CD4-positive, alpha-beta memory T cell (primary cell): ENCODE measurements at regions not wholly inside any gene's neighbourhood (a gene's known extent, or its start where the extent isn't known, plus 50 kb on each side); places are given as distances from the start of the nearest gene placed in this dataset.

ENCODE experiments used
- CTCF ChIA-PET: fragments of 350-600 bp; sonication (Branson Sonifier 250); formaldehyde crosslinking; loops from one replicate; lab custom pipeline; 2021; ENCODE audit warnings: inconsistent platforms; ENCODE audit not compliant: partially characterized antibody; lab: Charles Lee
- POLR2A ChIA-PET: fragments of 350-600 bp; sonication (Branson Sonifier 250); formaldehyde crosslinking; loops from one replicate; lab custom pipeline; 2021; ENCODE audit not compliant: partially characterized antibody; lab: Charles Lee
- DNase-seq, 5 donors: peaks; one replicate each; pipeline versions ENCODE4 v3.0.0 to v3.0.0-alpha.2; 2020 to 2022; ENCODE audit warnings: mixed read lengths in 1 of 5
- H3K27ac ChIP-seq: one replicate; pipeline ENCODE4 v1.7.0; 2013; ENCODE audit warnings: low read depth, low read length
- H3K27me3 ChIP-seq: 2 replicates; pipeline ENCODE4 v1.7.0; 2013; ENCODE audit warnings: mild to moderate bottlenecking, low read length, moderate library complexity; ENCODE audit not compliant: insufficient read depth
- H3K36me3 ChIP-seq: 2 replicates; pipeline ENCODE4 v1.7.0; 2013; ENCODE audit warnings: mild to moderate bottlenecking, low read length, moderate library complexity; ENCODE audit not compliant: insufficient read depth
- H3K4me1 ChIP-seq: 2 replicates; pipeline ENCODE4 v1.7.0; 2013; ENCODE audit warnings: mild to moderate bottlenecking, low read length, moderate library complexity; ENCODE audit not compliant: insufficient read depth
- H3K4me3 ChIP-seq, 2 donors: one replicate each; pipeline ENCODE4 v1.7.0; 2013; ENCODE audit warnings: low read length in 2 of 2, mild to moderate bottlenecking in 1 of 2
- H3K9me3 ChIP-seq, 2 donors: one replicate each; pipeline ENCODE4 v1.7.0; 2013; ENCODE audit warnings: low read length in 2 of 2, control low read depth in 1 of 2; ENCODE audit not compliant: control insufficient read depth in 1 of 2
- H3K27ac Mint-ChIP-seq, 7 donors: one replicate each; pipeline ENCODE4 v1.8.0; 2020 to 2021; ENCODE audit warnings: mixed read lengths in 7 of 7, mild to moderate bottlenecking in 6 of 7, inconsistent platforms in 3 of 7, moderate library complexity in 3 of 7
- H3K27me3 Mint-ChIP-seq, 2 donors: one replicate each; pipeline ENCODE4 v1.8.0; 2020 to 2021; ENCODE audit warnings: mixed read lengths in 2 of 2
- H3K36me3 Mint-ChIP-seq, 2 donors: one replicate each; pipeline ENCODE4 v1.8.0; 2020 to 2021; ENCODE audit warnings: mixed read lengths in 2 of 2, inconsistent platforms in 1 of 2, mild to moderate bottlenecking in 1 of 2
- H3K4me1 Mint-ChIP-seq, 4 donors: one replicate each; pipeline ENCODE4 v1.8.0; 2020 to 2021; ENCODE audit warnings: mixed read lengths in 4 of 4, mild to moderate bottlenecking in 1 of 4
- H3K4me3 Mint-ChIP-seq, 8 donors: one replicate each; pipeline ENCODE4 v1.8.0; 2020 to 2021; ENCODE audit warnings: mixed read lengths in 8 of 8, mild to moderate bottlenecking in 7 of 8, moderate library complexity in 6 of 8, inconsistent platforms in 3 of 8
- H3K9me3 Mint-ChIP-seq, 8 donors: one replicate each; pipeline ENCODE4 v1.8.0; 2020 to 2021; ENCODE audit warnings: mixed read lengths in 8 of 8, mild to moderate bottlenecking in 5 of 8, inconsistent platforms in 3 of 8, moderate library complexity in 1 of 8
- intact Hi-C: fragments of 100-400 bp; cut with micrococcal nuclease; formaldehyde crosslinking; loops from one replicate; pipeline ENCODE4 v1.15.1; 2023

DNA sequence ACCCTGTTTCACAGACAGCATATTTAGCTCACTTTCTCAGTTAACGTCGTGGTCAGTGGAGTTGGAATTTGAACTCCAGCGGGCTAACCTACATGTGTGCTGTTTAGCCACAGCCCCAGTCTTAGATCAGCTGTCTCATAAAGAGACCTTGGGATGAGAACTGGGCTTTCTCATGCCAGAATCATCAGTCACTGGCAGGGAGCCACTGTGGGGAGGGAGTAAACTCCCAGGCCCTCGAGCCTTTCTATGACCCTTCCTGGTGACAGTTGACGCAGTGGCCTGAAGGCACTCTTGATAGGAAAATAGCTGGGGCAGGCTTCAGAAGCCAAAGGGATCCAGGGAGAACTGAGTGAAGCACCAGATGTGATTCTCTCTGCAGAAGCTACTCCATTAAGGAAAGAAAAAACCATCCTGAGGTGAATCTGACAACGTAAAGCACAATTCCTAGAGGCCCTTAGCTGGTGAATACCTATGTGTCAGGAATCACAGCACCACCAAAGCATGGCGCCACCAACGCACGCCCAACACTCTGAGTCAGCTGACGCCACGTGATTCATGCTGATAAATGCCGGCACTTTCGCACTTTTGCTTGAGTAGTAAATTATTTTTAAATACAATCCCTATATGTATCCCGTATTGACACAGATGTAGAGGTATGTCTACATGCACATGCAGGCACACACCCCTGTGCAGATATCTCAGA lies 279.6 kb upstream of the TMEM132C start:
- H3K27me3 Mint-ChIP-seq = no peaks in the 10 kb centered on the region
- ChIA-PET POLR2A (no interaction called here), CTCF (no interaction called here)
- no peak overlapping the region for H3K27ac Mint-ChIP-seq
- Histone ChIP-seq H3K27me3 (no peaks in the 10 kb centered on the region), H3K4me1 (no peaks in the 10 kb centered on the region), H3K27ac (no peak overlapping the region), H3K4me3 (no peak overlapping the region), H3K36me3 (no peaks in the 10 kb centered on the region), H3K9me3 (no peaks in the 10 kb centered on the region)
- no peaks in the 10 kb centered on the region for H3K4me1 Mint-ChIP-seq
- H3K4me3 Mint-ChIP-seq = no peak overlapping the region
- H3K9me3 Mint-ChIP-seq = peaks cover 0 to 7% (median 1%) of the 10 kb centered on the region in 8 donors
- DNase-seq = no peak
- intact Hi-C loops = no loop called here
- H3K36me3 Mint-ChIP-seq = no peaks in the 10 kb centered on the region

DNA sequence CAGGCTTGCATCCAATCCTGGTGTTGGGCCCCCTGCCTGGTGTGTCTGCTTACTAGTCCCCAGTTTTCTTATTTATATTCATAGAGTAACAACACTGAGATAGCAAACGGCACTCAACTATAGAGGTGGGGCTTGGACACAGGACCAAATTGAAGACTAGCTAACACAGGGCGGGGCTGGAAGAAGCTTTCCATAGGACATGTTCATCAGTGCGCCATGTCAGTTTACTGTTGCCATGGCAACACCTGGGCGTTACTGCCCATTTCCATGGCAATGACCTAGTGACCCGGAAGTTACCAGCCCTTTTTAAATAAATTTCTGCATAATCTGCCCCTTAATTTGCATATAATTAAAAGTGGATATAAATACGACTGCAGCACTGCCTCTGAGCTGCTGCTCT lies 275.5 kb upstream of the TMEM132C start:
- POLR2A ChIA-PET = no interaction called here
- CTCF ChIA-PET = no interaction called here
- Mint-ChIP-seq H3K9me3 (peaks cover 2 to 14% (median 7%) of the 10 kb centered on the region in 8 donors), H3K36me3 (no peaks in the 10 kb centered on the region), H3K27me3 (no peaks in the 10 kb centered on the region), H3K4me3 (no peak overlapping the region), H3K4me1 (no peaks in the 10 kb centered on the region), H3K27ac (no peak overlapping the region)
- Histone ChIP-seq H3K27me3 (no peaks in the 10 kb centered on the region), H3K4me1 (no peaks in the 10 kb centered on the region), H3K9me3 (no peaks in the 10 kb centered on the region), H3K4me3 (no peak overlapping the region), H3K27ac (no peak overlapping the region), H3K36me3 (no peaks in the 10 kb centered on the region)
- no peak for DNase-seq
- intact Hi-C loops = no loop called here

DNA sequence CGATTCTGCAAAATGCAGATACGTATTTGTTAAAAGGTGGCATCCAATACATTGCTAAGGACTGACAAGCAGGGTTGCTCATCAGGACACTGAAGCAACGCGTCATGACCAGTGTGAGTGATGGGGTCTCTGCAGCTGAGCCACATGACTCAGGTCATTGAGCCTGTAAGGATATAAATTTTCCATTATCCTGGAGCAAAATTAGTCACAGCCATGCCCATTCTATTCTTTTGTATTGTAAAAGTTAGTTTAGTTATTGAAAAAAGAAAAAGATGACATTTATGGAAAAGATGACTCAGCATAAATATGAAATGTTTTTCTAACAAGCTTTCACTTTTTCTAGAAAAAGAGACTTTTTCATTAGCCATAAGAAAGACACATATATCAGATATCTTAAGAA lies 268.0 kb upstream of the TMEM132C start:
- Mint-ChIP-seq H3K4me1 (no peaks in the 10 kb centered on the region), H3K27ac (no peak overlapping the region), H3K27me3 (no peaks in the 10 kb centered on the region), H3K36me3 (no peaks in the 10 kb centered on the region), H3K9me3 (peaks cover 1 to 8% (median 7%) of the 10 kb centered on the region in 8 donors), H3K4me3 (no peak overlapping the region)
- Histone ChIP-seq H3K4me1 (no peaks in the 10 kb centered on the region), H3K36me3 (no peaks in the 10 kb centered on the region), H3K27ac (no peak overlapping the region), H3K27me3 (no peaks in the 10 kb centered on the region), H3K4me3 (no peak overlapping the region), H3K9me3 (no peaks in the 10 kb centered on the region)
- ChIA-PET CTCF (no interaction called here), POLR2A (no interaction called here)
- DNase-seq = no peak
- intact Hi-C loops = no loop called here

DNA sequence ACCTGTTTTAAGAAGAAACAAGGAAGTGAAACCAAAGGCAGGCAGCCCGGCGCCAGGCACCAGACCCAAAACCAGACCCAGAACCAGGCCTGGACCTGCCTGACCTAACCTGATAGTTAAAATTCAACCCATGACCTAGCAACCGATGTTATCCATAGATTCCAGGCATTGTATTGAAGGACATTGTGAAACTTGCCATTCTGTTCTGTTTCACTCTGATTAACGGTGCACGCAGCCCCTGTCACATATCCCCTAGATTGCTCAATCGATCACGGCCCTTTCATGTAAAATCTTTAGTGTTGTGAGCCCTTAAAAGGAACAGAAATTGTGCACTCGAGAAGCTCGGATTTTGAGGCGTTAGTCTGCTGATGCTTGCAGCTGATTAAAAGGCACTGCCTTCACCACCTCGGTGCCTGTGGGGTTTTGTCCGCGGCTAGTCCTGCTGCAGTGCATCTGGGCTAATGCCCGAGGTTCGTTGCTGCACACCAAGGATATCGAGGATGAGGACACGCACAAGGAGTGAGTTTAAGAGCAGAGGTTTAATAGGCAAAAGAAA lies 262.5 kb upstream of the TMEM132C start:
- intact Hi-C loops = no loop called here
- H3K9me3 Mint-ChIP-seq = peaks cover 0 to 8% (median 2%) of the 10 kb centered on the region in 8 donors
- Histone ChIP-seq H3K9me3 (no peaks in the 10 kb centered on the region), H3K4me3 (no peak overlapping the region), H3K27ac (no peak overlapping the region), H3K4me1 (no peaks in the 10 kb centered on the region), H3K36me3 (no peaks in the 10 kb centered on the region), H3K27me3 (no peaks in the 10 kb centered on the region)
- H3K27me3 Mint-ChIP-seq = no peaks in the 10 kb centered on the region
- CTCF ChIA-PET = no interaction called here
- H3K4me3 Mint-ChIP-seq = no peak overlapping the region
- no peaks in the 10 kb centered on the region for H3K36me3 Mint-ChIP-seq
- POLR2A ChIA-PET = no interaction called here
- no peaks in the 10 kb centered on the region for H3K4me1 Mint-ChIP-seq
- H3K27ac Mint-ChIP-seq = no peak overlapping the region
- DNase-seq = no peak

DNA sequence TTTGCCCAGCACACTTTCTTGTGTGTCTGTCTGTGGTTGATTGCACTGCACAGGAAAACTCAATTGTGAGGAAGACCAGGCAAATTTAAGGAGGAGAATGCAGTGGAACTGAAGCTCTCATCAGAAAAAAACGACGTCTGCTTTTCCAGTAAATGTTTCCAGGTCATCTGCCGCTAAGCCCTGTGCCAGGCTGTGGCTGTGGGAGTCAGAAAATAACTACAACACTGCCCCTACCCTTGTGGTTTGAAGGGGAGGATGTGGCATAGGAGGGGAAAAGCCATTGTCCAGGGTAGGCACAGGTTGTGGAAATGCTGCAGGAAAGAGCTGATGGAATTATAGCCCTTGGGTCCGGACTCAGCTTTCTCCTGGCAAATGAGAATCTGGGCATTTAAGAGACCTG lies 259.7 kb upstream of the TMEM132C start:
- no peaks in the 10 kb centered on the region for H3K36me3 Mint-ChIP-seq
- no peaks in the 10 kb centered on the region for H3K4me1 Mint-ChIP-seq
- ChIA-PET CTCF (no interaction called here), POLR2A (no interaction called here)
- peaks cover 0 to 1% of the 10 kb centered on the region in 2 donors for H3K27me3 Mint-ChIP-seq
- Histone ChIP-seq H3K4me3 (no peak overlapping the region), H3K27ac (no peak overlapping the region), H3K36me3 (no peaks in the 10 kb centered on the region), H3K27me3 (no peaks in the 10 kb centered on the region), H3K4me1 (no peaks in the 10 kb centered on the region), H3K9me3 (no peaks in the 10 kb centered on the region)
- no peak for DNase-seq
- H3K4me3 Mint-ChIP-seq = no peak overlapping the region
- no peak overlapping the region for H3K27ac Mint-ChIP-seq
- peaks cover 0 to 8% (median 0%) of the 10 kb centered on the region in 8 donors for H3K9me3 Mint-ChIP-seq
- intact Hi-C loops = no loop called here

- DNase-seq = no peak
- Mint-ChIP-seq H3K4me1 (no peaks in the 10 kb centered on the region), H3K4me3 (no peak overlapping the region), H3K9me3 (peaks cover 0 to 8% (median 0%) of the 10 kb centered on the region in 8 donors), H3K36me3 (no peaks in the 10 kb centered on the region), H3K27me3 (peaks cover 0 to 1% of the 10 kb centered on the region in 2 donors), H3K27ac (no peak overlapping the region)
- no peaks in the 10 kb centered on the region for H3K9me3 ChIP-seq
- no peak overlapping the region for H3K27ac ChIP-seq
- no peaks in the 10 kb centered on the region for H3K36me3 ChIP-seq
- ChIA-PET CTCF (no interaction called here), POLR2A (no interaction called here)
- H3K4me3 ChIP-seq = no peak overlapping the region
- no peaks in the 10 kb centered on the region for H3K4me1 ChIP-seq
- no peaks in the 10 kb centered on the region for H3K27me3 ChIP-seq
- intact Hi-C loops = no loop called here
Observed at GRCh38 chr12:128008341-128008740, 258.6 kb upstream of the TMEM132C start.

GRCh38 chr12:128009108-128009507 lies 257.9 kb upstream of the TMEM132C start:
- H3K4me1 ChIP-seq = no peaks in the 10 kb centered on the region
- ChIA-PET POLR2A (no interaction called here), CTCF (no interaction called here)
- H3K27ac ChIP-seq = no peak overlapping the region
- Mint-ChIP-seq H3K27me3 (peaks cover 0 to 1% of the 10 kb centered on the region in 2 donors), H3K4me3 (no peak overlapping the region), H3K4me1 (no peaks in the 10 kb centered on the region), H3K9me3 (peaks cover 0 to 8% (median 2%) of the 10 kb centered on the region in 8 donors), H3K27ac (no peak overlapping the region), H3K36me3 (no peaks in the 10 kb centered on the region)
- intact Hi-C loops = no loop called here
- H3K27me3 ChIP-seq = no peaks in the 10 kb centered on the region
- no peaks in the 10 kb centered on the region for H3K9me3 ChIP-seq
- H3K36me3 ChIP-seq = no peaks in the 10 kb centered on the region
- DNase-seq = no peak
- H3K4me3 ChIP-seq = no peak overlapping the region
